GM21381 (cell line): ENCODE measurements at regions not wholly inside any gene's neighbourhood (a gene's known extent, or its start where the extent isn't known, plus 50 kb on each side); places are given as distances from the start of the nearest gene placed in this dataset.
"Not testable (repeated sequence)": the region's sequence is repeated elsewhere in the genome, so short reads cannot be mapped to it uniquely, and the experiment has no call there.

Experiments
- ATAC-seq: cut with Tn5 transposase; IDR thresholded peaks from one replicate; pipeline ENCODE4 v1.9.1; 2021; ENCODE audit warnings: mild to moderate bottlenecking, moderate library complexity; ENCODE audit not compliant: unreplicated experiment

- ATAC-seq, result not testable (repeated sequence)
Measured at GRCh38 chr2:87592974-87593373, 154.9 kb upstream of the PLGLB2 start.

GRCh38 chr2:87593784-87594610 is 153.9 kb upstream of the PLGLB2 start:
- ATAC-seq, result not testable (repeated sequence)

- not testable (repeated sequence) for ATAC-seq
Measured at GRCh38 chr2:87594611-87594992, 153.3 kb upstream of the PLGLB2 start.

GRCh38 chr2:87595017-87595416 is 152.9 kb upstream of the PLGLB2 start:
- ATAC-seq, result not testable (repeated sequence)

GRCh38 chr2:87600961-87601360 is 146.9 kb upstream of the PLGLB2 start:
- ATAC-seq, result not testable (repeated sequence)

- not testable (repeated sequence) for ATAC-seq
Measured at GRCh38 chr2:87602118-87602517, 145.8 kb upstream of the PLGLB2 start.

GRCh38 chr2:87602728-87603127 is 145.2 kb upstream of the PLGLB2 start:
- ATAC-seq, result not testable (repeated sequence)

- ATAC-seq, result not testable (repeated sequence)
Measured at GRCh38 chr2:87603418-87604278, 144.2 kb upstream of the PLGLB2 start.

- not testable (repeated sequence) for ATAC-seq
Measured at GRCh38 chr2:87604279-87604818, 143.5 kb upstream of the PLGLB2 start.

- ATAC-seq, result not testable (repeated sequence)
Measured at GRCh38 chr2:87604980-87605379, 142.9 kb upstream of the PLGLB2 start.

GRCh38 chr2:87608377-87609166 is 139.3 kb upstream of the PLGLB2 start:
- ATAC-seq, result not testable (repeated sequence)

GRCh38 chr2:87610974-87611373 is 136.9 kb upstream of the PLGLB2 start:
- not testable (repeated sequence) for ATAC-seq

- ATAC-seq, result not testable (repeated sequence)
Measured at GRCh38 chr2:87611416-87611815, 136.5 kb upstream of the PLGLB2 start.

GRCh38 chr2:87611956-87612355 is 135.9 kb upstream of the PLGLB2 start:
- ATAC-seq, result not testable (repeated sequence)

- not testable (repeated sequence) for ATAC-seq
Measured at GRCh38 chr2:87614829-87615434, 133.0 kb upstream of the PLGLB2 start.

GRCh38 chr2:87619121-87619520 is 128.8 kb upstream of the PLGLB2 start:
- not testable (repeated sequence) for ATAC-seq

- not testable (repeated sequence) for ATAC-seq
Measured at GRCh38 chr2:87621139-87621538, 126.7 kb upstream of the PLGLB2 start.

GRCh38 chr2:87622720-87623119 is 125.2 kb upstream of the PLGLB2 start:
- ATAC-seq, result not testable (repeated sequence)

GRCh38 chr2:87629491-87630458 is 118.1 kb upstream of the PLGLB2 start:
- ATAC-seq, result not testable (repeated sequence)
